HL-60 (cell line): ENCODE measurements at regions not wholly inside any gene's neighbourhood (a gene's known extent, or its start where the extent isn't known, plus 50 kb on each side); places are given as distances from the start of the nearest gene placed in this dataset.

ENCODE experiments used
- GABPA ChIP-seq: IDR thresholded peaks from 2 replicates; pipeline ENCODE4 v1.6.1; 2012; ENCODE audit warnings: low read depth
- POLR2AphosphoS5 ChIP-seq: IDR thresholded peaks from 2 replicates; pipeline ENCODE4 v1.6.1; 2012; ENCODE audit warnings: low read depth
- SPI1 ChIP-seq: IDR thresholded peaks from 2 replicates; pipeline ENCODE4 v1.6.1; 2012; ENCODE audit warnings: low read depth, mild to moderate bottlenecking, borderline replicate concordance
- TF ChIP-seq, protein P1 (sequence below): IDR thresholded peaks from one replicate; pipeline ENCODE4 v1.5.1; 2011; ENCODE audit warnings: low read length, control low read depth, inconsistent platforms; ENCODE audit not compliant: insufficient read depth
- TF ChIP-seq, protein P2 (sequence below): IDR thresholded peaks from 2 replicates; pipeline ENCODE4 v1.6.1; 2012; ENCODE audit warnings: low read depth; ENCODE audit not compliant: insufficient replicate concordance

DNA sequence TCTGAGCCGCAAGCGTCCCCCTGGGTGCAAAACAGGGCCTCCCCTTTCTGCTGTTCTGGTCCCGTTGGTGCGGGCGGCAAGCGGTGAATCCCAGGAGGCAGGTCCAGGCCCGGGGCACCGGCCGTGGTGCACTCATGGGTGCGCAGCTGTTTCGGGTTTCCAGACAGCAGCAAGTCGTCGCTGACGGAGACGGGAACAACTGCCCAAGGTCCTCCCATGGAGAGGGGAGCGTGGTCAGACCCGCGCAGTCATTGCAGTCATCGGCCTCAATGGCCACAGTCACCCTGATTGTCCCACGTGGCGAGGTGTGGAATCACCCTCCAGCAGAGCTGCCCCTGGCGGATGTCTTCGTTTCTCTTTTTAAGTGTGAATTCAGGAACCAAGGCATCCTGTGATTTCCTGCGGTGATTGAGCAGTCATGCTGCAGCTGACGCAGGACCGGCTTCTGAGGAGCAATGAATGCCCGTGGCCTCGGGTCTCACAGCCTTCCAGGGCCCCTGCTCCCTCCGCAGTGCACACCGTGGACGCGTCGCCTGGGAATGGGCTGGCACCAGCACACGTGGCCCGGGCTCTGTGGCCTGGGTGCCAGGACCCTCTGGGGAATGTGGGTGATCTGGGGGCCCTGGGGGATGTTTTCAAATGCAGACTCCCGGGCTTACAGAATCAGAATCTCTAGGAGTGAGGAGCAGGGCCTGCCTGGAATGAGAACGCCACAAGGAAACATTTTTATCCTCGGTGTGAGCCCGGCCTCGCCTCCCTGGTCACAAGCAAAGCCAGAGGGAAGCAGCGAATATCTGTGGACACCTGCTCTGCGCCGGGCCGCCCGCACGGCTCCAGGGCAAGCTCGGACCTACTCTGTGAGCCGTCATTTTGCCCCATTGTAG, 244.2 kb upstream of the SALL3 start:
- TF ChIP-seq, protein P1, sequence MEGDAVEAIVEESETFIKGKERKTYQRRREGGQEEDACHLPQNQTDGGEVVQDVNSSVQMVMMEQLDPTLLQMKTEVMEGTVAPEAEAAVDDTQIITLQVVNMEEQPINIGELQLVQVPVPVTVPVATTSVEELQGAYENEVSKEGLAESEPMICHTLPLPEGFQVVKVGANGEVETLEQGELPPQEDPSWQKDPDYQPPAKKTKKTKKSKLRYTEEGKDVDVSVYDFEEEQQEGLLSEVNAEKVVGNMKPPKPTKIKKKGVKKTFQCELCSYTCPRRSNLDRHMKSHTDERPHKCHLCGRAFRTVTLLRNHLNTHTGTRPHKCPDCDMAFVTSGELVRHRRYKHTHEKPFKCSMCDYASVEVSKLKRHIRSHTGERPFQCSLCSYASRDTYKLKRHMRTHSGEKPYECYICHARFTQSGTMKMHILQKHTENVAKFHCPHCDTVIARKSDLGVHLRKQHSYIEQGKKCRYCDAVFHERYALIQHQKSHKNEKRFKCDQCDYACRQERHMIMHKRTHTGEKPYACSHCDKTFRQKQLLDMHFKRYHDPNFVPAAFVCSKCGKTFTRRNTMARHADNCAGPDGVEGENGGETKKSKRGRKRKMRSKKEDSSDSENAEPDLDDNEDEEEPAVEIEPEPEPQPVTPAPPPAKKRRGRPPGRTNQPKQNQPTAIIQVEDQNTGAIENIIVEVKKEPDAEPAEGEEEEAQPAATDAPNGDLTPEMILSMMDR: no peak
- TF ChIP-seq GABPA (no peak), POLR2AphosphoS5 (no peak), SPI1 (no peak)
- TF ChIP-seq, protein P2, sequence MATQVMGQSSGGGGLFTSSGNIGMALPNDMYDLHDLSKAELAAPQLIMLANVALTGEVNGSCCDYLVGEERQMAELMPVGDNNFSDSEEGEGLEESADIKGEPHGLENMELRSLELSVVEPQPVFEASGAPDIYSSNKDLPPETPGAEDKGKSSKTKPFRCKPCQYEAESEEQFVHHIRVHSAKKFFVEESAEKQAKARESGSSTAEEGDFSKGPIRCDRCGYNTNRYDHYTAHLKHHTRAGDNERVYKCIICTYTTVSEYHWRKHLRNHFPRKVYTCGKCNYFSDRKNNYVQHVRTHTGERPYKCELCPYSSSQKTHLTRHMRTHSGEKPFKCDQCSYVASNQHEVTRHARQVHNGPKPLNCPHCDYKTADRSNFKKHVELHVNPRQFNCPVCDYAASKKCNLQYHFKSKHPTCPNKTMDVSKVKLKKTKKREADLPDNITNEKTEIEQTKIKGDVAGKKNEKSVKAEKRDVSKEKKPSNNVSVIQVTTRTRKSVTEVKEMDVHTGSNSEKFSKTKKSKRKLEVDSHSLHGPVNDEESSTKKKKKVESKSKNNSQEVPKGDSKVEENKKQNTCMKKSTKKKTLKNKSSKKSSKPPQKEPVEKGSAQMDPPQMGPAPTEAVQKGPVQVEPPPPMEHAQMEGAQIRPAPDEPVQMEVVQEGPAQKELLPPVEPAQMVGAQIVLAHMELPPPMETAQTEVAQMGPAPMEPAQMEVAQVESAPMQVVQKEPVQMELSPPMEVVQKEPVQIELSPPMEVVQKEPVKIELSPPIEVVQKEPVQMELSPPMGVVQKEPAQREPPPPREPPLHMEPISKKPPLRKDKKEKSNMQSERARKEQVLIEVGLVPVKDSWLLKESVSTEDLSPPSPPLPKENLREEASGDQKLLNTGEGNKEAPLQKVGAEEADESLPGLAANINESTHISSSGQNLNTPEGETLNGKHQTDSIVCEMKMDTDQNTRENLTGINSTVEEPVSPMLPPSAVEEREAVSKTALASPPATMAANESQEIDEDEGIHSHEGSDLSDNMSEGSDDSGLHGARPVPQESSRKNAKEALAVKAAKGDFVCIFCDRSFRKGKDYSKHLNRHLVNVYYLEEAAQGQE: no peak
